T-helper 1 cell treated with Interleukin-12 subunit alpha and Interleukin-12 subunit beta and Interleukin-4 antibody, amounts not matched to agents 30 ng/mL and 1 ng/mL, for 36 hours (primary cell): ENCODE measurements at regions not wholly inside any gene's neighbourhood (a gene's known extent, or its start where the extent isn't known, plus 50 kb on each side); places are given as distances from the start of the nearest gene placed in this dataset.

Experiments
- intact Hi-C: fragments of 100-400 bp; cut with micrococcal nuclease; formaldehyde crosslinking; loops from one replicate; pipeline ENCODE4 v1.15.1; 2024

- intact Hi-C loops: no loop called here
These were observed 368.5 kb upstream of the ZNF507 start for GRCh38 chr19:31976775-31977536.

- intact Hi-C loops: no loop called here
These were observed 366.0 kb upstream of the ZNF507 start for GRCh38 chr19:31979362-31979761.

GRCh38 chr19:31979949-31980670, 365.3 kb upstream of the ZNF507 start:
- intact Hi-C loops: no loop called here

GRCh38 chr19:31980796-31981195, 364.6 kb upstream of the ZNF507 start:
- intact Hi-C loops: no loop called here

GRCh38 chr19:31981545-31981944, 363.9 kb upstream of the ZNF507 start:
- intact Hi-C loops: no loop called here

GRCh38 chr19:31983647-31984046, 361.8 kb upstream of the ZNF507 start:
- intact Hi-C loops: no loop called here

GRCh38 chr19:31985001-31985605, 360.3 kb upstream of the ZNF507 start:
- intact Hi-C loops: no loop called here

GRCh38 chr19:31986951-31987350, 358.5 kb upstream of the ZNF507 start:
- intact Hi-C loops: no loop called here

GRCh38 chr19:31988256-31988655, 357.2 kb upstream of the ZNF507 start:
- intact Hi-C loops: no loop called here

GRCh38 chr19:31991984-31992655, 353.3 kb upstream of the ZNF507 start:
- intact Hi-C loops: no loop called here

- intact Hi-C loops: no loop called here
These were observed 352.7 kb upstream of the ZNF507 start for GRCh38 chr19:31992750-31993149.

- intact Hi-C loops: no loop called here
These were observed 349.9 kb upstream of the ZNF507 start for GRCh38 chr19:31995546-31995945.

- intact Hi-C loops: no loop called here
These were observed 335.3 kb upstream of the ZNF507 start for GRCh38 chr19:32010071-32010470.

GRCh38 chr19:32012206-32012605, 333.2 kb upstream of the ZNF507 start:
- intact Hi-C loops: no loop called here

GRCh38 chr19:32012886-32013631, 332.4 kb upstream of the ZNF507 start:
- intact Hi-C loops: no loop called here

GRCh38 chr19:32017176-32017953, 328.0 kb upstream of the ZNF507 start:
- intact Hi-C loops: no loop called here

- intact Hi-C loops: no loop called here
These were observed 327.4 kb upstream of the ZNF507 start for GRCh38 chr19:32018014-32018413.

- intact Hi-C loops: no loop called here
These were observed 324.9 kb upstream of the ZNF507 start for GRCh38 chr19:32020538-32020937.

- intact Hi-C loops: no loop called here
These were observed 323.3 kb upstream of the ZNF507 start for GRCh38 chr19:32022044-32022640.
